Right lobe of liver (tissue), 4 donors: ENCODE measurements at regions not wholly inside any gene's neighbourhood (a gene's known extent, or its start where the extent isn't known, plus 50 kb on each side); places are given as distances from the start of the nearest gene placed in this dataset.

Experiments
- POLR2A ChIP-seq: fragments of 450-650 bp; IDR thresholded peaks from one replicate; pipeline ENCODE4 v1.6.1; 2017; ENCODE audit warnings: antibody characterized with exemption, mild to moderate bottlenecking
- TF ChIP-seq, protein P1 (sequence below), 4 donors: fragments of 200-600 bp in 3 of 4; fragments of 450-650 bp in 1 of 4; IDR thresholded peaks; one replicate each; pipeline versions ENCODE4 v1.5.1 to v1.8.0; 2016 to 2022; ENCODE audit warnings: antibody characterized with exemption in 4 of 4, mild to moderate bottlenecking in 2 of 4
- donor health status: DM: no; HTN: no; CAD: no.
- donor health status: DM: no; HTN: no; CAD: no.
- donor health status: DM: no; HTN: yes; CAD: no.

DNA sequence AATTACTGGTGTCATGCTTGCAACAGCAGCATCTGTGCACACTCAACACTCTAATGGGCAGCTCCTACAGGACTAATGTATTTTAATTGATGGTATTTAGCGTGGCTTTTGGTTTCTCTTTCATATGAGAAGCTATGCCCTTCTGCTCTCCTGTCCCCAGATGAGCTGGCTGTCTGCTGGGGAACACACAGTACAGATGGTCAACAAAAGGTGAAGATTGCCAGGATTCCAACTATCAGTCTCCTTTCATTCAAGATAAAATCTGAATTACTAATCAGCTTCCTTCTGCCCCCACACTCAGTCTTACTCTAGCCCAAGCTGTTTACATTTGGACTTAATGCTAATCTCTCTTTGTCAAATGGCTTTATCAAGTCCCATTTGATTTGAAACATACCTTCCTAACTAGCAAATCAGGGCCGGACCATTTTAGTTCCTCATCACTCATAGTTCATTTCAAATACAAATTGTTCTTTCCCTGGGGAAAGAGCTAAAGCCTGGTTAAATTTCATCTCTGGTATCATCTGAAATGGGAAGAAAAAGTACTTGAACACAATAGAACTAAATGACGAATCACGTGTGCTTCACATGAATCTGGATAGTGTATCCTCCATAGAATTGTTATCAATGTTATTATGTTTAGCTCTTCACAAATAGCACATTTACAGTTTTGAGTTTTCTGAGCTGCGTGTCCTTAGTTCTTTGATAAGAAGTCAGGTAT, 988.0 kb downstream of the PCDH17 start:
- TF ChIP-seq, protein P1, sequence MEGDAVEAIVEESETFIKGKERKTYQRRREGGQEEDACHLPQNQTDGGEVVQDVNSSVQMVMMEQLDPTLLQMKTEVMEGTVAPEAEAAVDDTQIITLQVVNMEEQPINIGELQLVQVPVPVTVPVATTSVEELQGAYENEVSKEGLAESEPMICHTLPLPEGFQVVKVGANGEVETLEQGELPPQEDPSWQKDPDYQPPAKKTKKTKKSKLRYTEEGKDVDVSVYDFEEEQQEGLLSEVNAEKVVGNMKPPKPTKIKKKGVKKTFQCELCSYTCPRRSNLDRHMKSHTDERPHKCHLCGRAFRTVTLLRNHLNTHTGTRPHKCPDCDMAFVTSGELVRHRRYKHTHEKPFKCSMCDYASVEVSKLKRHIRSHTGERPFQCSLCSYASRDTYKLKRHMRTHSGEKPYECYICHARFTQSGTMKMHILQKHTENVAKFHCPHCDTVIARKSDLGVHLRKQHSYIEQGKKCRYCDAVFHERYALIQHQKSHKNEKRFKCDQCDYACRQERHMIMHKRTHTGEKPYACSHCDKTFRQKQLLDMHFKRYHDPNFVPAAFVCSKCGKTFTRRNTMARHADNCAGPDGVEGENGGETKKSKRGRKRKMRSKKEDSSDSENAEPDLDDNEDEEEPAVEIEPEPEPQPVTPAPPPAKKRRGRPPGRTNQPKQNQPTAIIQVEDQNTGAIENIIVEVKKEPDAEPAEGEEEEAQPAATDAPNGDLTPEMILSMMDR (IDR thresholded peaks at IDR 0.05), result no peak
- no peak for TF ChIP-seq POLR2A
